Hepatocyte (in vitro differentiated cells): ENCODE measurements at regions not wholly inside any gene's neighbourhood (a gene's known extent, or its start where the extent isn't known, plus 50 kb on each side); places are given as distances from the start of the nearest gene placed in this dataset.

Source experiments
- EZH2 ChIP-seq: fragments of 200-600 bp; sonication (generic); IDR thresholded peaks from 2 replicates; pipeline ENCODE4 v1.6.1; 2016; ENCODE audit warnings: antibody characterized with exemption, mild to moderate bottlenecking, borderline replicate concordance
- EZH2phosphoT487 ChIP-seq: fragments of 200-600 bp; sonication (generic); IDR thresholded peaks from one replicate; pipeline ENCODE4 v1.6.1; 2018; ENCODE audit warnings: antibody characterized with exemption, mild to moderate bottlenecking, low read depth, moderate library complexity; ENCODE audit not compliant: unreplicated experiment, severe bottlenecking
- TF ChIP-seq, protein P1 (sequence below): fragments of 200-600 bp; sonication (generic); IDR thresholded peaks from 2 replicates; pipeline ENCODE4 v1.5.1; 2016; ENCODE audit warnings: antibody characterized with exemption, mild to moderate bottlenecking; ENCODE audit not compliant: poor library complexity

DNA sequence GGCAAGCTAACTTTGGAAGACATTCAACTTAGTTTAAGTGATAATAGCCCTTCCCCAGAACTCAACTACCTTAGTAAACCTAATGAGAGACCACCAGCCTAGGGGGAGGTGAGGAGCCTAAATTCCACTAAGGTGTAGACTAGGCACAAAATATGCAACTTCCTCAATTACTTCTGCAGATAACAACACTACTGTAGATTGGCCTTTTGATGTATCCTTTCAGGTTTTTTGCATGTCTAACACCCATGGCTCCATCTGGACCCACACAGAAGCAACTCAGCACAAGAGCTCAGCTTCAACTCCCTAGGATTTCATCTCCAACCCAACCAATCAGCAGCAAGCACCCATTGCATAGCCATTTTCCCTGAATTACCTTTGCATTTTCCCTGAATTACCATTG is 353.3 kb downstream of the AKAIN1 start:
- TF ChIP-seq, protein P1, sequence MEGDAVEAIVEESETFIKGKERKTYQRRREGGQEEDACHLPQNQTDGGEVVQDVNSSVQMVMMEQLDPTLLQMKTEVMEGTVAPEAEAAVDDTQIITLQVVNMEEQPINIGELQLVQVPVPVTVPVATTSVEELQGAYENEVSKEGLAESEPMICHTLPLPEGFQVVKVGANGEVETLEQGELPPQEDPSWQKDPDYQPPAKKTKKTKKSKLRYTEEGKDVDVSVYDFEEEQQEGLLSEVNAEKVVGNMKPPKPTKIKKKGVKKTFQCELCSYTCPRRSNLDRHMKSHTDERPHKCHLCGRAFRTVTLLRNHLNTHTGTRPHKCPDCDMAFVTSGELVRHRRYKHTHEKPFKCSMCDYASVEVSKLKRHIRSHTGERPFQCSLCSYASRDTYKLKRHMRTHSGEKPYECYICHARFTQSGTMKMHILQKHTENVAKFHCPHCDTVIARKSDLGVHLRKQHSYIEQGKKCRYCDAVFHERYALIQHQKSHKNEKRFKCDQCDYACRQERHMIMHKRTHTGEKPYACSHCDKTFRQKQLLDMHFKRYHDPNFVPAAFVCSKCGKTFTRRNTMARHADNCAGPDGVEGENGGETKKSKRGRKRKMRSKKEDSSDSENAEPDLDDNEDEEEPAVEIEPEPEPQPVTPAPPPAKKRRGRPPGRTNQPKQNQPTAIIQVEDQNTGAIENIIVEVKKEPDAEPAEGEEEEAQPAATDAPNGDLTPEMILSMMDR: no peak
- TF ChIP-seq EZH2 (no peak), EZH2phosphoT487 (no peak)
